DLD1 (cell line): ENCODE measurements at regions not wholly inside any gene's neighbourhood (a gene's known extent, or its start where the extent isn't known, plus 50 kb on each side); places are given as distances from the start of the nearest gene placed in this dataset.

Experiments used
- in situ Hi-C: cut with HindIII; loops from 2 replicates; pipeline ENCODE4 v1.10.0; 2017; ENCODE audit warnings: low sequenced_read_pairs

DNA sequence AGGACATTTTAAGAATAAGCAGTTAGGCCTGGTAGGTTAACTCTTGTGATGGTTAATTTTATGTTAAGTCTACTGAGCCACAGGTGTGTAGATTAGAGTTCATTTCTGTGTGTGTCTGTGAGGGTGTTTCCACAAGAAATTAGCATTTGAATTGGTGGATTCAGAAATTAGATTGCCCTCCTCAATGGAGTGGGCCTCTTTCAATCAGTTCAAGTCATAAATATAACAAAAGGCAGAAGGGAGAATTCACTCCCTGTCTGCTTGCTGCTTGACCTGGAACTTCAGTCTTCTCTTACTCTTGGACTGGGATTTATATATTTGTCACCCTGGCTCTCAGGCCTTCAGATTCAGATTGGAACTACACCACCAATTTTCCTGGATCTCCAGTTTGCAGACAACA lies 55.3 kb upstream of the POM121L12 start:
- in situ Hi-C loops: no loop called here

DNA sequence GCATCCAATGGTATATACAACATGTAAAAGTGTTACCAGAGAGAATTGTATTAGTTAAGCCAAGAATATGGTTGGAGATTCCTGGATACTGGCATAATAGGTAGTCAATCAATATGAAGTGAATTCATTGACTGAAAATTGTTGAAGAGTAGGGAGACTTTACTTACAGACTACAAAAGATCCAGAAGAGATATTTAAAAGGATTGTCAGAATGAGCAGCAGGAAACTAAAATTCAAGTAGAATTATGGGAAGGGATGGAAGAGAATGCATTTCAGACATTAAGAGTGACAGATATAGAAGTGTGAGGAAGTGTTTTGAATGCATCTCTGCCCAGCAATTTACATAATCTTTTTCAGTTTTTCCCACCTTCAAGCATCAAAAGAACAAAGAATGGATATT lies 62.3 kb upstream of the POM121L12 start:
- in situ Hi-C loops: no loop called here

DNA sequence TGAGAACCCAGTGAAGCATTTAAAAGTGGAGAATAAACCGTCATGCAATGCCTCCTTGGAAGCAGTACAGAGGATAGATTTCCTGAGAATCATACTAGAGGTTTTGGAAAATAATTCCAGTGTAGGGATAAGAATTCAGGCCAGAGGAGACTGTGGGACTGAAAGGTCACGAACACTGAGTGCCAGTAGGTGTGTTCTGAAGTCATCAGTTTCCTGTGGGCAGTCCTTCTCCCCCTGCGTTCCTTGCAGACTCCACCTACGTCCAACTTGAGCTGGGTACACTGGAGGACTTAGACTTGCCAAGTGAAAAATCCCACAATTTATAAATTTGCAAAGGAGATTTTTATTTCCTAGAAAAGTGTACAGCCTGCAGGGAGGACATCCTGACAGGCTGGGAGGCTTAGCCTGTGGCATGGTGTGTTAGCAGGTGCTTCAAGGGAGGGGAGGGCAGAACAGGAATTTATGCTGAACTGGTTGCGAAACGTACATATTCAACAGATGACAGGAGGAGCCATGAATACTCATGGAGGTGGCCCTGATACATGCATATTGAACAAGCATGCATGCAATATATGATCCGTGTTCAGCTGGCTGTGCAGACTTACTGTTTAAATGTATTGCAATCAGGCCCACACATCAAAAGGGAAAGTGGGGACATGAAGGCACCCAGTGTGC lies 72.9 kb upstream of the POM121L12 start:
- in situ Hi-C loops: no loop called here

DNA sequence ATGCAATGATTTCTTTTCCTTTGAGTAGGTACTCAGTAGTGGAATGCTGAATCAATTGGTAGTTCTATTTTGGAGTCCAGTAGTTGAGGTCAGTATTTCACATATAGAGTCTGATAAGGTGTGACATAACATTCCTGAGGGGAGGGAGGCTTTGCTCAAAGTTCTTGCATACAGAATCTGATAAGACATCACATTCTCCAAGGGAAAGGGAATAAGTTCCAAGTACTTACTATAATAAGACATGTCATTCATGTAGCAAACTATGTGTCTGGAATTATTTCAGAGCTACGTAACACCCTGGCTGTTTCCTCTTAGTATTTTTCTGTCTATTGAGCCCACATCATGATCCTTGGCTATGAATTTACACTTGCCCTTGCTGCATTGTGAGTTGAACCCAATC lies 74.3 kb upstream of the POM121L12 start:
- in situ Hi-C loops: no loop called here

DNA sequence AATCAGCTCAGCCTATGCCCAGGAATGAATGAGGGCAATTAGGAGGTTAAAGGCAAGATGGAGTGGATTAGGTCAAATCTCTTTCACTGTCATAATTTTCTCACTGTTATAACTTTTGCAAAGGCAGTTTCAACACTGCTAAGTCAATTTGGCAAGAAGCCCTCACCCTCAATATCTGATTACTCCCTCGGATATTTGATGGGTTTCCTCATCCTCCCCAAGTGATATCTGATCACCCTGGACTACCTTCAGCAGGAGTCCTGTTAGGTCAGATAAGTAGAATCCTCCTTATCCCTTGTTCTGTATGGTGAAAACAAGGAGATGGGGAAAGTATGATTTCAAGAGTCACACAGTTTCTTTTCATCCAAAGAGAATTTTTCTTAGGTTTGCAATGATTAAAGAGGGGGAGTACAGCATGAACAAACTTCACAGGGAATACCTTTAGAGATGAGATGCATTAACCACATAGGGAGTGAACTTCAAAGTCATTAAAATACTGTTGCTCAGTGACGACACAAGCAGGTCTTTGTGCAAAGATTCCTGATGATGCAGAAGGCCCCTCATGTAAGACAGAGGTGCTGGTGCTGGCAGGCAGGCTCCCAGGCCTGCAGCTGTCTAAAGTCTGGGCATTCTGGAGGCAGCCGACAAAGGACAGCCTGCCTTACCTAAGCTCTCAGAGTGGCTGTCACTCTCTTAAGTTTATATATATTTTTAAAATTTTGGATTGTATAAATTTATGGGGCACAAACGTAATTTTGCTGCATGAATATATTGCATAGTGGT lies 75.4 kb upstream of the POM121L12 start:
- in situ Hi-C loops: no loop called here

DNA sequence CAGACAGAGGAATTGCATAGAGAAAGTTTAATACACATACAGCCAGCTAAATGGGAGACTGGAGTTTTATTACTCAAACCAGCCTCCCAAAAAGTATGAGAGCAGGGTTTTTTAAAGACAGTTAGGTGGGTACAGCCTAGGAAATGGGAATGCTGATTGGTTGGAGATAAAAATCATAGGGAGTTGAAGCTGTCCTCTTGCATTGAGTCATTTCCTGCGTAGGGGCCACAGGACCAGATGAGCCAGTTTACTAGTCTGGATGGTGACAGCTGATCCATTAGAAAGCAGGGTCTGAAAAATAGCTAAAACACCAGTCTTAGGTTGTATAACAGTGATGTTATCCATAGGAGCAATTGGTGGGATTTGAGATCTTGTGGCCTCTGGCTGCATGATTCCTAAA lies 76.1 kb upstream of the POM121L12 start:
- in situ Hi-C loops: no loop called here

DNA sequence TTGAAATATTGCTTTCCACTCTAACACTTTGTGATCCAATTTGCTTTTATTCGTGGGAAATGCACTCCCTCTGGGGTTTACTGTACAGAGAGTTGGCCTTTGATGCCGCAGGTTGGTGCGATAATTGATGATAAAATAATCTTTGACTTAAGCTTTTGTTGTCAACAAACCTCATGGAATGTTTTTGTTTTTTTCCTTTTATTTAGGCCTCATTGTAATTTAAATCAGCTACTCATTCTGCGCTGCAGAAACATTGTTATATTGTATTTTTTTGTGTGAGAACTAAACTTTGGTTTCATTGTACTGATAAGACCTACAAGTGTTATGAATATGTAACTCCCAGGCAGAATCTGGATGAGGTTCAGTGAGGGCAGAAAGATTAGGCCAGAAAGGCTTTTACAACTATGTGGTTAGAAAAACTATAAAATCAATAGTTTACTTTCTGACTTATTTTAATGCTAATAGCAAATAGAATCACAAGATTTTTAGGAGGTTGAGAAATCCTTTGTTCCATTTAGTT lies 76.8 kb upstream of the POM121L12 start:
- in situ Hi-C loops: no loop called here

DNA sequence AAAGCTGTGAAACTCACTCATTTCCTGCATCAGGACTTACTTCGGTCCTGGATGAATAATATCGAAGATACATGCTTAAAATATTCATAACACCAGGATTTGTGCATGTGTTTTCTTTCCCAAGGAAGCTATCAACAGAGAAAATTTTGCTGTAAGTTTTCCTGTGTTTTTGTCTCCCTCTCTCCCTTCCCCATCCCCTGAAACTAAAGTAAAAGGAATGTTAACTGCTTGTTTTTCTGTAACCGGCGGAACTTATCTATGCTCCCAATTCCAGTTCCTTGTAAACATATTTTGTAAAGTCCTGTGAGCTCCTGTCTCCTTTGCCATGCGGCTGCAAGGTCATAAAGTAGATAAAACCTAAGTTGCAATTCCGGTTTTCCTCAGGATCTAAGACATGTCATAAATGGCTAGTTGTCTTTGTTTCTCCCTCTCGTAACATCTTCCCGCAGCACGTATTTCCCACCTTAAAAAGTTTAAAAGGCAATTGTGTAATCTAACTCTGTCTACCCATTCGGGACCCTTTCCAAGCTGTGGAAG lies 79.0 kb upstream of the POM121L12 start:
- in situ Hi-C loops: no loop called here

DNA sequence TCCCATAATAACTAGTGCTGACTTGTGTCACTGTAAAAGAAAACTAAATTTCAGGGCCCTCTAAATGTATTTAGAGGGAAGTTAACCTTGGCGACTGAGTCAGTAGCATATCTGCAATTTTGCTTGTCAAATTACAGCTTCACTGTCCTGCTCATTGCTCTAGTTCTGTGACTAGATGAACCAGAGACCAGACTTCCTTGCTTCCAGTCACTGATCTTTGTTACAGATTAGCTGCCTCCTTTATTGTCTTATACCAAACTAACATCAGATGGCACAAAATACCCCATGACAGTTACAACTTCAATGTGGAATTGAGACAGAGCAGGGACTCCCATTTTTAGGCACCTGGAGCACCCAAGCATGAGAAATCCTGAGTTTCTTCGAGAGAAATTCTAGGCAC lies 79.9 kb upstream of the POM121L12 start:
- in situ Hi-C loops: no loop called here

DNA sequence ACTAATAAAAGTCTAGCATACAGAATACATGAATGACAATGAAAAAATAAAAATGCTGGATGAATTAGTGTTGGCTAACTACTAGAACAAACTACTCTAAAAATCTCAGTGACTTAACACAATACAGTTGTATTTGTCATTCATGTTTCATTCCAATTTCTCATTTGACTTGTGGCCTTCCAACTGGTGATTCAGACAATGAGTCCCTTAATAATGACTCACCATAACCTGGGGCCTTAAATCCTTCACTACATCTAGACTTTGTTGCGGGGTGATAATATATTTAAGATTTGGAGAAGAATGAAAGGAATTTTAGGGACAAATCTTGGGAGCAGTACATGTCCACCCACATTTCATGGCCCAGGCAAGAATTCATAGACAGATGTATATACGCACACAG lies 90.5 kb upstream of the POM121L12 start:
- in situ Hi-C loops: no loop called here

DNA sequence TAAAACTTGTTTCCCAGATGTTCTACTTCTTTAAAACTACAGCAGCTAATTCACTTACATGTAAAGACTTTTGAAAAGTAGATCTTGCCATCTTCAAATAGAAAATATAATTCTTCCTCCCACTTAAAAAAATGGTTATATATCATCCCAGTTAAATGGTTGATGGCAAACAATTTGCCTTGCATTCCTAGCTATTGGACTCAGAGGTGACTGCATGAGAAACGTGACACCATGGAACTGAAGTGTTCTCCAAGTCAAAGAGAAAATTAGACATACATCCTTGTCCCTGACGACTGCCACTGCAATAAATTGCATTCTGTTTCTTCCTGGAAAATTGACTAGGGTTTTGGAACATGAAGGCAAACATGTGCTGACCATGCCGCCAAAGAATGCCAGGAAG lies 95.0 kb upstream of the POM121L12 start:
- in situ Hi-C loops: no loop called here

DNA sequence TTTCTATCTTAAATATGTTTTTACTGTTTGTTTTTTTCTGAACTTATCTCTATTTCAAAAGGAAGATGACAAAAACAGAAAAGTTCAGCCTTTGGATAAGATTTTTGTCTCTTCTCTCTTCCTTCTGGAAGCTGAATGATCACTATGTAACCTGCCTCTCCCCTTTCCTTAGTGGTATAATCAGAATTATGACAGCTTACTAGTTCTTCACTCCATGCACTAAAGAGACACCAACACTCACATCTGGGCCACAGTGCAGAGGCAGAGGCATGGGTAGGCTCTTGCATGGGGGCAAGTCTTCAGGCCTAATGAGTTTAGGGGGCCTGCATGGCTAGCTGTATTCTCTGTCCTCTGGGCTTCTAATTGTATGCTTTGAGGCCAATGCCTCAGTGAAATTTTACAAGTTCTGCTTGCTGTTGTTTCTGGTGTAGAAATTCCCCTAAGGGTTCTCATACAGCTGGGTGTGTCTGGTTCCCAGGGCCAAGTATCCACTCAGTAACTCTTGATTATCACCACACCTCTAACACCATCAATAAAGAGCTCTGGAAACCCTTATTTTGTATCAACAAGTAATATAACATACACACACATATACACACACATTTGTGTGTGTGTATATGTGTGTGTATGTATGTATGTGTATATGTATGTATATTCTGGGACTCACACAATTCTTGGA lies 96.8 kb upstream of the POM121L12 start:
- in situ Hi-C loops: no loop called here

DNA sequence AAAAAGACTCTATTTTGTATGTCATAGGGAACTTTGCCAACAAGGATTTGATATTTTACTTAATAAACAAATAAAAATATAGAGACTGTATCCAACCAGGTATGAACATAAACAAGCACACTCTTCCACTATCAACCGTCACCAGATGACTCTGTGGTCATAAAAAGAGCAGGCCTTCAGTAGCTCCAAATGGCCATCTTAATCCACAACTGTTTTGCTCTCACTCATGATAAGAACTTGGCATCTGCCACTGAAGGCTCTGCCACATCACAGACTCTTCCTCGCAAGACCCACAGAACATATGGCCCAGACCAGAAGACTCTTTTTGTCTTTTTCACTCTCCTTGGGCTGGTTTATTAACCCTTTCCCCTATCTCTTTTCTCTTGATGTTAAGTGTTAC lies 98.7 kb upstream of the POM121L12 start:
- in situ Hi-C loops: no loop called here

DNA sequence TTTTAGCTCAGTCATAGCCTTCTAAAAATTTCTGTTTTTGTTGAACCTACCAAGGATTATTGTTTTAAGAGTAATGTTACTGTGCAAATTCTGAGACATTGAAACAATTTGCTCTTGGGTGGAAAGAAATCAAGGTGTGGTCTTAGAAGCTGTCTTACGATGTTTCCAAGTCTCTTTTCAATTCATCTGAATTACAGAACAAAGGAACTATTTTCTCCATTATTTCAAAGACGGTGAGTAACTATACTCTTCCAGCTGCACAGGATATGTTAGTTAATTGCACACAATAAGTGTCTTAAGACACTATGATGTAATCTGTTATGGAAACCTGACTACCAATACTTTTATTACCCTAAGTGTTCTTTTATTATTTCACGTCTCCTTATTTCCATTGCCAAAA lies 106.8 kb upstream of the POM121L12 start:
- in situ Hi-C loops: no loop called here

DNA sequence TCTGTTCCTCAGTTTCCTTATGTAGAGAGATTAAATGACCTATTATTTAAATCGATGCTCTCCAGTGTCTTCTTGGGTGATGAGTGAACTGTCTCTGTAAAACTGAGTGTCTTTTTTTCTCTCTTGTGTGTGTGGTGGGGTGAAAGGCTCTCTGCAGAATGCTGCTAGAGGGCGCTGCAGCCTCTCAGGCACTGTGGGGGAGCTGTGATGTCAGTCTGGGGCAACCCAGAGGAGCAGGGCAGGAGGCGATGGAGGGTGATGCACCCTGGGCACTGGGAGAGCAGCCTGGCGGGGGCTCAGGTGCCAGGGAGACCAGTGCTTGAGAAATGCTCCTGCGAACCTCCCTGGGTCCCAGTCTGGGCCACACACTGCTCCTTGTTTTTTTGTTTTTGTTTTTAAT lies 110.1 kb upstream of the POM121L12 start:
- in situ Hi-C loops: no loop called here

DNA sequence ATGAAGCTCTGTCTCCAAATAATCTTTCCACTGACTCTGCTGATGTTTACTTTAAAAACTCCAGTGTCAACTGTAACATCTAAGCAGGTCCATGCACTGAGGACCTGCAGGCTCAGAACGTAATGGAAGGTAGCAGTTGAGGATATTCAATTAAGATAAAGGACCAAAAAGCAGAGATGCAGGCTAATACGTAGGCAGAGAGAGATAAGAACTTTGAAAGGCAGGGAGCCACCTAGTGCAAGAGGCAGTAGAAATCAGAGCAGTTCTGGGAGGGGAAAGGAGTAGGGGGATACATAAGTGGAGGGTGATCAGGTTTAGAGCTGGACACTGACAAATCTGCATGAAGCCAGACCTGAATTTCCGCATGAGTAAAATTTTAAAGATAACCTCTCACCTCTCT lies 114.5 kb upstream of the POM121L12 start:
- in situ Hi-C loops: no loop called here

DNA sequence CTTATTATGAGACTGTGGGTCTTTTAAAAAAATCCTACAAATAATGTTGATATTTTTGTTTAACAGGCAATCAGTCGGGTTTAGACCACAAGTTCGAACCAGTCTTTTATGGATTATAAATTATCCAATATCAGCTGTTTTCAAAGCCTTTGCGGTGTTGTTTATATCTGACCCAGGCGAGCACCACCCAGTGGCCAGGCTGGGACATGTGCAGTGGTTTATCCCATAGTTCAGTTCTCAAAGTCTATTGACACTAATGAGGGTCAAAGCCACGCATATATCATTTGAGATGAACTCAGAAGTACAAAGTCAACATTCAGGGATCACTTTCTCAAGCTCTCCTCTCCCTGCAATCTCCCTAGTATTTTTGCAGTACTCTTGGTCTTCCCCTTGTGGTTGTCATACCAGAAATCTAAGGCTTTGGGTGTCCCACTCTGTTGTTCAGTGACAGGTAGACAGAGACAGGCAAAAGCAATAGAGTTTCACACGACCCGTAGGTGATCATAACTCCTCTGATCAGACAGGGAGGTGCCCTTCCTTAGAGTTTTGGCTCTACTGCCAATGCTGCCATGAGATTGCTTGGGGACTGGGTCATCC lies 117.4 kb upstream of the POM121L12 start:
- in situ Hi-C loops: no loop called here

DNA sequence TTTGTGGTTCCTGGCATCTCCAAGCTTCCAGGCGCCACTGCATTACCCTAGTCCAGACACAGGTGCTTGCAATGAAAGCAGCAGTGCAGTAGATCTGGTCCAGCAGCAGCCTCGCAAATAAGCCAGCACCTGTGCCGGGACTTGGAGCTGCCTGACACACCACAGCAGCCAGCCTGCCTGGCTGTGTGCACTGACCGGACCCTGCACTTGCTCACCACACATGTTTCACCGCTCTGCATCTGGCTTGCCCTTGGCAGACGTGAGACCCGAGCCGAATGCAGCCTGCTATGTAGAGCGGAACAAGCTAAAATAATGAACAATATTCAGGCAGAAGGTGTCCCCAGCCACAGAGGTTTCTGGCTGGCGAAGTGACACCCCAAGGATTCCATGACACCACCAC lies 123.6 kb upstream of the POM121L12 start:
- in situ Hi-C loops: no loop called here

DNA sequence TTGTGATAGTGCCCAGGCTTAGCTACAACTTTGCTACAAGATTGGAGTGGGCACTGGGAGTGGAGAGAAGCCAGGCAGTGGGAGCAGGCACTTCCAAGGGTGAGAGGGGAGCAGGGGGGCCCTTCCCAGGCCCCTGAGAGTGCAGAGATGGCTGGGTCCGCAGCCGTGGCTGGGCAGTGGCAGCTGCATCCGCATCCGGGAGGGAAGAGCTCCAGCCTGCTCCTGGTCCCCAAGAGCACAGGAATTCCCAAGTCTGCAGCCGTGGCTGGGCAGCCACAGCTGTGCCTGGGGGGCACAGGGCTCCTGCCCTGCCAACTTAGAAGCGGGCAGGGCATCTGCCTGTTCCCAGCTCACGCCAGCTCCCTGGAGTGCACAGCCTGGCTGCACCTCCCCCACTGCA lies 124.1 kb upstream of the POM121L12 start:
- in situ Hi-C loops: no loop called here

DNA sequence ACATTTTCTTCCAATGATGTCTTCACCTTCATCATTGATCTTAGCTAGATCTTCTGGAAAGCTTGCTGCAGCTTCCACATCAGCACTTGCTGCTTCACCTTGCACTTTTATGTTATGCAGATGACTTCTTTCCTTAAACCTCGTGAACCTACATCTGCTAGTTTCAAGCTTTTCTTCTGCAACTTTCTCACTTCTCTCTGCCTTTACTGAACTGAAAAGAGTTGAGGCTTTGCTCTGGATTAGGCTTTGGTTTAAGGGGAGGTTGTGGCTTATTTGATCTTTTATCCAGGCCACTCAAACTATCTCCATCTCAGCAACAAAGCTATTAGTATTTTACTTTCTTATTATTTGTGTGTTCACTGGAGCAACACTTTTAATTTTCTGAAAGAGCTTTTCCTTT lies 125.5 kb upstream of the POM121L12 start:
- in situ Hi-C loops: no loop called here

DNA sequence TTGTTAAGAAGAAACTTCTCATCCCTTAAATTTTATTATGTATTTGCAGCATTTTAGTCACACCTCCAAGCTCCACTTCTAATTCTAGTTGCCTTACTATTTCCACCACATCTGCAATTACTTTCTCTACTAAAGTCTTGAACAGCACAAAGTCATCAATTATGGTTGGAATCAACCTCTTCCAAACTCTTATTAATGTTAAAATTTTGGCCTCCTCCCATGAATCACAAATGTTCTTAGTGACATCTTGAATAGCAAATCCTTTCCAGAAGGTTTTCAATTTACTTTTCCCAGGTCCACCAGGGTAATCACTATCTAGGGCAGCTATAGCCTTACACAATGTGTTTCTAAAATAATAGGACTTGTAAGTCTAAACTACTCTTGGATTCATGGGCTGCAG lies 126.3 kb upstream of the POM121L12 start:
- in situ Hi-C loops: no loop called here
